ENCODE measurements at regions not wholly inside any gene's neighbourhood (a gene's known extent, or its start where the extent isn't known, plus 50 kb on each side); places are given as distances from the start of the nearest gene placed in this dataset.
"Not testable (repeated sequence)": the region's sequence is repeated elsewhere in the genome, so short reads cannot be mapped to it uniquely, and the experiment has no call there.

- DNase-seq, result no peak
These were observed 403.2 kb upstream of the PTGER4 start for GRCh38 chr5:40276426-40277102.

DNA sequence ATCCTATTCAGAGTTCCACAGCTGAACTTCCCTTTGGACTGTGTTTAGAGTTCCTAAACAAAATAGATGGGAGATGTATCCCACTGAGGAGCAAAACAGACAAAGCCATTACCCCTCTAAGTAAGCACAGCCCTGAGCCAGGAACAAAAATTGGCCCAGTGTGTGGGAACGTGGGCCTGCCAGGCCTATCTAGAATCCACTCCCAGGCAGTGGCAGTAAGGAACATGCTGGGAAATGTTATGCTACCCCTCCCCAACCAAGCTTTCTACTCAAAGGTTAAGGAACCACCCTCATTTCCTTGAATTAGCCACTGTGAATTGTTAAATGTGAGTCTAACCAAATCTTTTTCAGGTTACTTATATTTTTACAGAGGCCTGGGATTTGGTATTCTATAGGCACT, 405.1 kb upstream of the PTGER4 start:
- no peak for DNase-seq

DNA sequence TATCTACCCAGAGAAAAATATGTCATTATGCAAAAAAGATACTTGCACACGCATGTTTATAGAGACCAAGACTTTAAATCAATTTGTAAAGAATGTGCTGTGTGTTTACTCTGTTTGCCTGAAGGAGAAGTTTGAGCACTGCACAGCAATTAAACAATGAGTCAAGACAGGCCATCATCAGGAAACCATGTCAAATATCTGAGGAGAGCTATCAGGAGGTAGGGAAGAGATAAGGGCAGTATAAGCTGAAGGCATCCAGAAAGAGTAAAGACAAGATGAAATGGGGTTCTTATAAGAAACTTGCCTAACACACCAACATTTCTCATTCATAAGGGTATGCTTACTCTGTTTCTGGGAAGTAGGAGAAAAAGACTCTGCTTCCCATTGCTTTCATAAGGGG, 405.8 kb upstream of the PTGER4 start:
- DNase-seq, result no peak

GRCh38 chr5:40271476-40271875, 408.2 kb upstream of the PTGER4 start:
- DNase-seq, result no peak

- DNase-seq, result no peak
These were observed 409.4 kb upstream of the PTGER4 start for GRCh38 chr5:40270274-40270845.

DNA sequence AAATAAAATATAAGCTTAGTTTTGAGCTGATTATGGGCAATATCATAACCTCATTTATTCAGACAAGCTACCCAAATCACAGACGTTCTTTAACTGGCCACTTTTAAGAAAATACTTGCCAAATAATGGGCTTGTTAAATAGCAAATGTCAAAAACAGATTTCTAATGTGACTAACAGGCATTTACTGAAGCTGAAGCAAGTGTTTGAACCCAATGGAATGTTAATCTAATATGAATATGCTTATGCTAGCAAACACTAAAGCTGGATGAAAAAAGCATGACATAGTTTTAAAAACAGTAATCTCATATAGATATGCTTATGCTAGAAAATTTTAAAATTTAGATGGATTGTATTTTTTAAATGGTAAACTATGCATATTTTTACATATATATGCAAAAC, 411.6 kb upstream of the PTGER4 start:
- no peak for DNase-seq

GRCh38 chr5:40266952-40267351, 412.8 kb upstream of the PTGER4 start:
- DNase-seq, result no peak

DNA sequence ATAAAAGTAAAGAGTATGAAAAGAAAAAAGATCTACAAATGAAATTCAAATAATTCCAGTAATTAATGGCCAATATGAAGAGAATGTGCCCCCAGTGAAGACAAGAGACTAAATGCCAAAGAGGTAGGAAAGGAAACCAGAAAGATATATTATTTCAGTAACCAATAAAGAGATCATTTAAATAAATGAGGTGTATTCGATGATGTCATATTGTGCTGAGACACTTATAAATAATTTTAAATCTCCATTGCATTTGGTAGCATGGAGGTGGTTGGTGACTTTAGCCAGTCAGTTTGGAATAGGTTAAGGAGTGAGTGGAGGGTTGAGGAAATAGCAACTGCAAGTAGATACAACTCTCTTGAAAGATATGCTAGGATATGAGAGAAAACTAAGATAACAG, 417.7 kb upstream of the PTGER4 start:
- no peak for DNase-seq

GRCh38 chr5:40260361-40260760, 419.4 kb upstream of the PTGER4 start:
- no peak for DNase-seq

DNA sequence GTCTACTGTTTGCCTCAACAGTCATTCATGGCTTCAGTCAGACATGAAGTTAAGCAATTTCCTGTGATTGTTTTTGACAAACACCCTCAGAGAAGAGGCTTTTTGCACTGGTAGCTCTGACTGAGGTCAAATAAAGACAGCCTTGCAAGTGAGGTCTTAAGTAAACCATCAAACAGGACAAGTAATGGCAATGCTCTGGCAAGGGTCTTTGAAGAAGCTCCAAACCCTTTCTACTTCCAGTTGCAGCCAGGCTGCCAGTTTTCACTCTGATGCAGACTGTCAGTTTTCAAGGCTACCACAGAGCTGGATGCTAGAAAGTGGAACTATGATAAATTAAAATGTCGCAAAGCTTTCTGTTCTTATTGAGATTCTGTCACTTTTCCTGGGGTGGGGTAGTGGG, 421.5 kb upstream of the PTGER4 start:
- DNase-seq, result no peak

GRCh38 chr5:40240671-40241070, 439.0 kb upstream of the PTGER4 start:
- no peak for DNase-seq

- no peak for DNase-seq
These were observed 439.6 kb upstream of the PTGER4 start for GRCh38 chr5:40240111-40240510.

DNA sequence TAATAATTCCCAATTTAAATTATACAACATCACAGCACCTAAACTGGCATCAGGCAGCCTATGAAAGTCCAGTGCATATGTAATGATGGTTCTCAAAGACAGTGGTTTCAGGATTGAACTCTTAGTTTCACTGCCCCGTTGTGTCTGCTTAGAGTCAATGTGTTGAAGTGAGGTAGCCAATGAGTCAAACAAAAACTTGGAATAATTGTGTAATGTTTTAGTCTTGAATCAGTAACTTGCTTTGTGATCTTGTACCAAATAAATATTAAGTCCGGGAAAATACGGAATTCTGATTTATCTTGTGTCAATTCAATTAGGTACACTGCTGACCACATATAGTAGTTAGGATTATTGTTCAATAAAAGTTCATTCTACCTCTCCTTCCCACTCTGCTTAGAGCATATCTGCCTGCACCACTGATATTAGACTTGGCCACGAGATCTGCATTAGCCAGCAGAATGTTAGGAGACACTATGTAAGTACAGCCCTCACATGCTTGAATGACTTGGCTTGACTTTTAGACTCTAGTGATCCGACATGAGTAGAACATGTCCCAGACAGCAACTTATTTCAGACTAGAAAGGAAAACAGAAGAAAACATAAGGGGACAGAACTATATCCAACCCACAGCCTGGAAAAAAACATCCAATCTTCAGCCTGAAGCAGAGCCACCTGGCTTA, 441.5 kb upstream of the PTGER4 start:
- DNase-seq, result no peak

DNA sequence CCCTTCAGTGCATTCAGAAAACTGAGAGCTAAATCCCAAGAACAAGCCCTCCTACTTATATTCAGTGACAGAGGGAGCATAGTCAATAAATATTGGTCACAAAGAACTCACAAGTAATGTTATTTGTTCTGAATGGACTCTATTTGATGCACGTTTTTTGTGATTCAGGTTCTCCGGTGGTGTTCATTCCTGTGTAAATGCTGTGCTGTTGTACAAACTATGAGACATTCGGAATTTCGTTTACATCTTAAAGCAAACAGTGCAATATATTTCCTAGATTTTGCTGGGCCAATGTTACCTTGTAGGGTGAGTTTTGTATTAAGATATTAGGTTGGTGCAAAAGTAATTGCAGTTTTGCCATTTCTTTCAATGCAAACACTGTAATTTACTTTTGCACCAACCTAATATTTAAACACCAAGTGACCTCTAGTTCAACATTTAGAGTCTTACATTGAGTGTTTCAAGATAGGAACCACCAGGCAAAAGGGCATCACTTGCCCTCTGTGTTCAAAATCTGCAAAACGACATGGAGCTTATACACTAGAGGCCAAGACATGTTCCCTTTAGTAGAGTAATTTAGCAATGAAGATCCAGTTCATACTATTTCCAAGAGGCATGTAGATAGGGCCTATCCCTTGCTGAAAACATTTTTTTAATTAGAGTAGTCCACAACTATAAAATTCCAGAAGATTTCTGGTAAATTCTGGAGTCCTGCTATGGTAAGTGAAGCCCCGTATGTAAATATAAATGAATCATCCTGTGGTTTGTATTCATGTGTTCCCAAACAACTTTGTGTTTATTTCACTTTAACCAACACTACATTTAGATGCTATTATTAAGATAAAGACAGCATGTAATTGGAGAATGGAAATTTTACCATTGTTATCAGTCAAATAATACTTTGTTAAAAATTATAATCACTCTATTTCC, 444.0 kb upstream of the PTGER4 start:
- DNase-seq, result no peak

- DNase-seq, result no peak
These were observed 446.4 kb upstream of the PTGER4 start for GRCh38 chr5:40233268-40233667.

- no peak for DNase-seq
These were observed 451.8 kb upstream of the PTGER4 start for GRCh38 chr5:40227931-40228330.

DNA sequence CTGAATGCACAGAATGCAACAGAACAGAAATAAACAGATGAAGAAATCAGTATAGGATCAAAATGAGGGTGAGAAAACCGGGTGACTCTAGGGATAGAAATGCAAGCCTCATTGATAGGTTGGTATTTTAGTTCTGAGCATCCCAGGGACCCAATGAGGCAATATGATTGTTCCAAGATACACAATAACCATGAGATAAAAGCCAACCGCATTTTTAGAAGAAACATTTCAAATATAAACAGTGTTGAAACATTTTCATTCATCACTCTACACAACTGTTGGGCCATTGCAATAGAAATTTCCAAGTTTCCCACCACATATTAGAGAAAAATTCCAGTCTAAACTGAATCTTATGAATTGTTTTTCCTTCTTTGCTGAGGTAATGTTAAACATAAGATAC, 452.3 kb upstream of the PTGER4 start:
- DNase-seq, result no peak

DNA sequence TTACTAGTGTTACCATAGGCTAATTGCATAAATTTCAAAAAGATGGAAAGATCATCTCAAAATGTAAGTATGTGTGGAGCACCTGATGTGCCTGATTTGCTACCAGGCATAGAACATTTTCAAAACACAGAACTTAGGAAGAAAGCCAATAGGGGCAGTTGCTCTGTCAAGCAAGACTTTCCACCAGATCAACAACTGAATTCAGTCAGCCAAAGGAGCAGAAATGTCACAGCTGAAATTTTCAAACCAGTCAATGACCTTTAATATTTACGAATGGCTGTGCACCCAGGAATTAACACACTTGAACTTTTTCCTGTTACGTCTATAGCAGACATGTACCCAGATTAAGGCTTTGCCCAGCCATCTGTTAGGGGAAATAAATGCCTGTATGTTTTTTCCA, 452.8 kb upstream of the PTGER4 start:
- DNase-seq, result no peak

- DNase-seq, result not testable (repeated sequence)
These were observed 454.6 kb upstream of the PTGER4 start for GRCh38 chr5:40225147-40225546.

DNA sequence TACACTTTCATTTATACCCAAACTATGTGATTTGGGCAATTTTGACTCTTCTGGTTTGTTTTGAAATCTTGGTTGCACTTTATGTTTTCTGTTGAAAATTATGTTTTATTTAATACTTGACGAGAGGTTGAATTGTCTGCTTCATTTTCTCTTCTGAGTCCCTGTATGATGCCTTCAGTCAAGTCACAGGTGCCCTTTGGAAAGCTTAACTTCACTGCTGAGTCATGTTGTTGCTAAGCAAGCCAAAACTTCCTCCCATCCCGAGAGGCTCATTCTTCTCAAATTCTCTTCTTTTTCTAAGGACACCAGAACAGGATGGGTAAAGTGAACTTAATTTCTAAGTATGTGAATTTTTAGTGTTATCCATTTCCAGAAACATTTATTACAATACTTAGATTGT, 455.3 kb upstream of the PTGER4 start:
- no peak for DNase-seq

DNA sequence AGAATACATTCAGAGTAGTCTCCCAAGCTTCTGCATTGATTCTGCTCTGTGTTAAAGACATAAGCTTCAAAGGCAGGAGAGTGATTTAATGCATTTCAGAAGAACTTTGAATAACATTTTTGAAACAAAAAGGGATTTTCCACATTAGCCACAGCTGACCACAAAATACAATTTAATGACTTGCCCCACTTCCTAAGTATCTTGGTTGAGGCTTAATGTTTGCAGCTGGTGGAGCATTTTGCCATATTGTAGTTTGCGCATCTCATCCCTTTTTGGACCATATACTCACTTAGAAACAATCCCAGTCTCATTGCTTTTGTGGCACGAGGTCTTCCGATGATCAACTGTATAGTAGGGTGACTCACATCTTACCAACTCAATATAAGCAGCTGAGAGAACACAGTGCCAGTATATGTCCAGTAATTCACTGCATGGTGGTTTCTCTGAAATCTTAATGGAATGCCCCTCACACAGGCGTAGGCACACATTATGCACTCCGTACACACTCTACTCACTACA, 455.8 kb upstream of the PTGER4 start:
- DNase-seq, result no peak

GRCh38 chr5:40221796-40222195, 457.9 kb upstream of the PTGER4 start:
- DNase-seq, result no peak

- no peak for DNase-seq
These were observed 458.5 kb upstream of the PTGER4 start for GRCh38 chr5:40221255-40221654.
